Progenitor cell of endocrine pancreas (in vitro differentiated cells): ENCODE measurements at regions not wholly inside any gene's neighbourhood (a gene's known extent, or its start where the extent isn't known, plus 50 kb on each side); places are given as distances from the start of the nearest gene placed in this dataset.
"Not testable (repeated sequence)": the region's sequence is repeated elsewhere in the genome, so short reads cannot be mapped to it uniquely, and the experiment has no call there.

ENCODE experiments used
- DNase-seq: peaks from one replicate; pipeline ENCODE4 v3.0.0; 2021; ENCODE audit warnings: low spot score; ENCODE audit not compliant: unreplicated experiment
- H3K27ac Mint-ChIP-seq: 2 replicates; pipeline ENCODE4 v1.8.0; 2021; ENCODE audit warnings: mild to moderate bottlenecking, moderate library complexity, mixed read lengths
- H3K27me3 Mint-ChIP-seq: 2 replicates; pipeline ENCODE4 v1.8.0; 2021; ENCODE audit warnings: mixed read lengths
- H3K36me3 Mint-ChIP-seq: 2 replicates; pipeline ENCODE4 v1.8.0; 2022; ENCODE audit warnings: mixed read lengths; ENCODE audit not compliant: insufficient read depth
- H3K4me1 Mint-ChIP-seq: 2 replicates; pipeline ENCODE4 v1.8.0; 2021; ENCODE audit warnings: low read depth, mixed read lengths
- H3K4me3 Mint-ChIP-seq: 2 replicates; pipeline ENCODE4 v1.8.0; 2021; ENCODE audit warnings: low read depth, mild to moderate bottlenecking, moderate library complexity, mixed read lengths
- H3K9me3 Mint-ChIP-seq: 2 replicates; pipeline ENCODE4 v1.8.0; 2021; ENCODE audit warnings: low read depth, mixed read lengths
- TF ChIP-seq, protein P1 (sequence below): fragments of 200-600 bp; sonication (generic); IDR thresholded peaks from one replicate; pipeline ENCODE4 v1.5.0; 2021; ENCODE audit warnings: antibody characterized with exemption, mild to moderate bottlenecking; ENCODE audit not compliant: unreplicated experiment

DNA sequence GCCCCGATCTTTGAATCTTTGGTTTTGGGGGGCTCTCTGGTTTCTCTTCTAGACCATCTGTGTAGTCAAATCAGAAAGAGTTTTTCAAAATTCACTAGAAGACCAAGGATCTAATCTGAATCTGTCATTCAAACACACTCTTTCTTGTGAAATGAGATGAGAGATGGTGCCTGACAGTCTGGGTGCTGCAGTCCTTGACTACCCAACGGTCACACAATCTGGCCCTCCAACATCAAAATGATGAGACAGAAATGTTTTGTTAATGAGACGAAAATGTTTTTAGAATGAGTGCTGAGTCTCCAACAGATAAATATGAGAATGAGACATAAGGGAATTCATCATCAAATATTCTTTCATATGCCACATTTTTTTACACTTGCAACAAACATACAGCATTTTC, 695.7 kb upstream of the USP15 start:
- no peak overlapping the region for H3K27ac Mint-ChIP-seq
- H3K4me3 Mint-ChIP-seq = no peak overlapping the region
- no peaks in the 10 kb centered on the region for H3K4me1 Mint-ChIP-seq
- H3K9me3 Mint-ChIP-seq = no peaks in the 10 kb centered on the region
- H3K27me3 Mint-ChIP-seq = no peaks in the 10 kb centered on the region
- no peak for DNase-seq
- no peaks in the 10 kb centered on the region for H3K36me3 Mint-ChIP-seq
- TF ChIP-seq, protein P1, sequence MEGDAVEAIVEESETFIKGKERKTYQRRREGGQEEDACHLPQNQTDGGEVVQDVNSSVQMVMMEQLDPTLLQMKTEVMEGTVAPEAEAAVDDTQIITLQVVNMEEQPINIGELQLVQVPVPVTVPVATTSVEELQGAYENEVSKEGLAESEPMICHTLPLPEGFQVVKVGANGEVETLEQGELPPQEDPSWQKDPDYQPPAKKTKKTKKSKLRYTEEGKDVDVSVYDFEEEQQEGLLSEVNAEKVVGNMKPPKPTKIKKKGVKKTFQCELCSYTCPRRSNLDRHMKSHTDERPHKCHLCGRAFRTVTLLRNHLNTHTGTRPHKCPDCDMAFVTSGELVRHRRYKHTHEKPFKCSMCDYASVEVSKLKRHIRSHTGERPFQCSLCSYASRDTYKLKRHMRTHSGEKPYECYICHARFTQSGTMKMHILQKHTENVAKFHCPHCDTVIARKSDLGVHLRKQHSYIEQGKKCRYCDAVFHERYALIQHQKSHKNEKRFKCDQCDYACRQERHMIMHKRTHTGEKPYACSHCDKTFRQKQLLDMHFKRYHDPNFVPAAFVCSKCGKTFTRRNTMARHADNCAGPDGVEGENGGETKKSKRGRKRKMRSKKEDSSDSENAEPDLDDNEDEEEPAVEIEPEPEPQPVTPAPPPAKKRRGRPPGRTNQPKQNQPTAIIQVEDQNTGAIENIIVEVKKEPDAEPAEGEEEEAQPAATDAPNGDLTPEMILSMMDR = no peak

DNA sequence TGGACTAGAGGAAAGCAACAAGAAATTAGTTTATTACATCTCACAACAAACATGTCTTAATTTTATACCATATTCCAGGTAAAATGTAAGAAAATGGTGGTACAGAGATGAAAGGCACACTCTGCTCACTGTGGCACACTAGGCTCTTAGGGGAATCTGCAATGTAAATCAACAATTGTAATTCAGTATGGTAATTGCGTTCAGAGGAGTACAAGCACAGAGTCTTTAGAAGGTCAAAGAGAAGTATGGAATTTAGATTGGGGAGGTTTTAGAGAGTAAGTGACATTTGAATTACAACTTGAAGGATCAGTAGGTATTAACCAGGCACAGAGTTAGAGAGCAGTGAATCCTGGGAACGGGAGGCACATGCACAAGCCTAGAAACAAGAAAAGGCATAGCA, 694.0 kb upstream of the USP15 start:
- Mint-ChIP-seq H3K4me1 (no peaks in the 10 kb centered on the region), H3K9me3 (no peaks in the 10 kb centered on the region), H3K4me3 (no peak overlapping the region), H3K27me3 (no peaks in the 10 kb centered on the region), H3K27ac (no peak overlapping the region), H3K36me3 (no peaks in the 10 kb centered on the region)
- TF ChIP-seq, protein P1 = no peak
- DNase-seq = no peak

DNA sequence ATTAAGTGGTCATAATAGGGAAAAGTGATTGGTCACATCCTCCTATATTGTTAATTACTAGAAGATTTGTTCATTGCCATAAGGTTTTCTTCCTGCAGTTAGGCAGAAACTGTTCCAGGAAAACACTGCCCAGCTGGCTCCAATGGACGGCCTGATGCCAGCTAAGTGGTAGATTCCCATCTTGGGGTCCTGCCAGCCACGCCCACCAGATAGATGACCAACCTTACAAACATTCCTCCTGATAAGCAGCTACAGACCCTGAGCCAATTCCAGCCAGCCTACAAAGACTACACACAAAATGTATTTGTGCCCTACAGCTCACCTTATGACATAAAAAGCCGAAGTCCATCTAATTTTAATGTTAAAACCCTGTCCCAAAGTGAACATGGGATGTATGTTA, 685.9 kb upstream of the USP15 start:
- Mint-ChIP-seq H3K27me3 (no peaks in the 10 kb centered on the region), H3K36me3 (no peaks in the 10 kb centered on the region), H3K9me3 (no peaks in the 10 kb centered on the region), H3K27ac (no peak overlapping the region), H3K4me1 (no peaks in the 10 kb centered on the region), H3K4me3 (no peak overlapping the region)
- no peak for DNase-seq
- TF ChIP-seq, protein P1 = no peak

DNA sequence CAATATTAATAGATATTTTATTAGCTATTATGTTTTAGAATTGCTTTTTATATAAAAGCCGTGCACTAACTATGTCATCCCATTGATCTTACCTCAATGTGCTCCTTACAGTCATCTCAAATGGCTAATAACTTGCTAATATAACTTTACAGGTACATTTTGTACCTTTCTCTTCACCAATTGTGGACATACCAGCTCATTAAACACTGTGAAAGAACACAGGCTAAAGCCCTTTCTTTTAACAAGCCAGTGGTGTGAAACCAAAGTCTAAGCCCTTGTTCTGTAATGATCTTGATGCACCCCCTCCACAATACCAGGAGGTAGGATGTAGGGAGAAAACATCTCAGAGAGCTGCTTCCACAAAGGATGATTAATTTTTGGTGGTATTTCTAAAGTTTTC, 675.3 kb upstream of the USP15 start:
- no peak overlapping the region for H3K27ac Mint-ChIP-seq
- TF ChIP-seq, protein P1 = no peak
- DNase-seq = no peak
- H3K4me3 Mint-ChIP-seq = no peak overlapping the region
- no peaks in the 10 kb centered on the region for H3K4me1 Mint-ChIP-seq
- H3K27me3 Mint-ChIP-seq = no peaks in the 10 kb centered on the region
- H3K36me3 Mint-ChIP-seq = peaks cover 2% of the 10 kb centered on the region
- H3K9me3 Mint-ChIP-seq = peaks cover 14% of the 10 kb centered on the region

DNA sequence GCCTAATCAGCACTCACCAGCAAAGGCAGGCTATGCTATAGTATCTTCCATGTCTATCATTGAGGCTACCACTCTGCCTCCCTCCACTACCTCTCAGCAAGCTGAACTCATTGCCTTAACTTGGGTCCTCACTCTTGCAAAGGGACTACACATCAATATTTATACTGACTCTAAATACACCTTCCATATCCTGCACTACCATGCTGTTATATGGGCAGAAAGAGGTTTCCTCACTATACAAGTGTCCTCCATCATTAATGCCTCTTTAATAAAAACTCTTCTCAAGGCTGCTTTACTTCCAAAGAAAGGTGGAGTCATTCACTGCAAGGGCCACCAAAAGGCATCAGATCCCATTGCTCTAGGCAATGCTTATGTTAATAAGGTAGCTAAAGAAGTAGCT, 669.3 kb upstream of the USP15 start:
- not testable (repeated sequence) for H3K27me3 Mint-ChIP-seq, H3K4me1 Mint-ChIP-seq, DNase-seq, H3K36me3 Mint-ChIP-seq, H3K4me3 Mint-ChIP-seq, H3K27ac Mint-ChIP-seq
- H3K9me3 Mint-ChIP-seq = peaks cover 34% of the 10 kb centered on the region

DNA sequence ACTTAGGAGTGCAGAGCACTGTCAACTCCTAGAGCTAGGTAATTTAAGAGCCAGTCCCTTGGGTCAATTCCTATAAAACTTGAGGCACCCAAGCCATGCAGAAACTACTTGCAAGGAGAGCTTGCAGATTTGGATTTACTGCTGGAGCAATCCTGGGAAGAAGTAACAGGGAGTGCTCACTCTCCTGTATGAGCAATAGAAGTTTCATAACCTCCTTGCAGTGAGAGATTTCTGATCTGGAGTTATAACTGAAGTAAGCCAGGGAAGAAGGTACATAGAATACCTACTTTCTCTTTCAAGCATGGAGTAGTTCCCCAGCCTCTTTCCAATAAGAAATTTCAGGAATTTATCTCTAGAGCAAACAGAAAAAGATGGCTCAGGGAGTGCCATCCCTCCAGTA, 650.1 kb upstream of the USP15 start:
- peaks cover 11% of the 10 kb centered on the region for H3K9me3 Mint-ChIP-seq
- no peaks in the 10 kb centered on the region for H3K36me3 Mint-ChIP-seq

More for the DNA sequence above, 650.1 kb upstream of the USP15 start:
- Mint-ChIP-seq H3K27me3 (no peaks in the 10 kb centered on the region), H3K4me3 (no peak overlapping the region), H3K27ac (no peak overlapping the region), H3K4me1 (no peaks in the 10 kb centered on the region)
- TF ChIP-seq, protein P1 = no peak
- no peak for DNase-seq
